PC-9 (cell line): ENCODE measurements at regions not wholly inside any gene's neighbourhood (a gene's known extent, or its start where the extent isn't known, plus 50 kb on each side); places are given as distances from the start of the nearest gene placed in this dataset.

Experiments used
- CTCF ChIP-seq: fragments of 200-600 bp; sonication (generic); conservative IDR thresholded peaks from 2 replicates; pipeline ENCODE4 v1.6.1; 2017; ENCODE audit warnings: mixed run types, antibody characterized with exemption, mild to moderate bottlenecking, moderate library complexity
- EZH2 ChIP-seq: fragments of 200-600 bp; sonication (generic); IDR thresholded peaks from 2 replicates; pipeline ENCODE4 v1.8.0; 2017; ENCODE audit warnings: antibody characterized with exemption, low read depth

GRCh38 chr1:223472057-223472456 lies 78.8 kb downstream of the CCDC185 start:
- TF ChIP-seq CTCF = no peak
- TF ChIP-seq EZH2 = no peak
